GM21576 (cell line): ENCODE measurements at regions not wholly inside any gene's neighbourhood (a gene's known extent, or its start where the extent isn't known, plus 50 kb on each side); places are given as distances from the start of the nearest gene placed in this dataset.

ENCODE experiments used
- ATAC-seq: cut with Tn5 transposase; IDR thresholded peaks from one replicate; pipeline ENCODE4 v1.9.1; 2021; ENCODE audit warnings: mild to moderate bottlenecking, moderate library complexity; ENCODE audit not compliant: unreplicated experiment

DNA sequence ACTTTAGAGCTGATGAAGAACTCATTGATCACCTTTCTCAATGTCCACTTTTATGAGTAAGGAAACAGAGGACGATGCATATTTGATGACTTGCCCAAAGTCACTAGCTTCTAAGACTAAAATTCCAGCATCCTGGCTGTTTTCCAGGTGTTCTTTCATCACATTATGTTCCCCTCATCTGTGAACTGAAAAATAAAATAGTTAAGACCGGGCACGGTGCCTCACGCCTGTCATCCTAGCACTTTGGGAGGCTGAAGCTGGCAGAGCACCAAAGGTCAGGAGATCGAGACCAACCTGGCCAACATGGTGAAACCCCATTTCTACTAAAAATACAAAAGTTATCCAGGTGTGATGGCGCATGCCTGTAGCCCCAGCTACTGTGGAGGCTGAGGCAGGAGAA lies 297.5 kb downstream of the DUSP10 start:
- no peak for ATAC-seq

DNA sequence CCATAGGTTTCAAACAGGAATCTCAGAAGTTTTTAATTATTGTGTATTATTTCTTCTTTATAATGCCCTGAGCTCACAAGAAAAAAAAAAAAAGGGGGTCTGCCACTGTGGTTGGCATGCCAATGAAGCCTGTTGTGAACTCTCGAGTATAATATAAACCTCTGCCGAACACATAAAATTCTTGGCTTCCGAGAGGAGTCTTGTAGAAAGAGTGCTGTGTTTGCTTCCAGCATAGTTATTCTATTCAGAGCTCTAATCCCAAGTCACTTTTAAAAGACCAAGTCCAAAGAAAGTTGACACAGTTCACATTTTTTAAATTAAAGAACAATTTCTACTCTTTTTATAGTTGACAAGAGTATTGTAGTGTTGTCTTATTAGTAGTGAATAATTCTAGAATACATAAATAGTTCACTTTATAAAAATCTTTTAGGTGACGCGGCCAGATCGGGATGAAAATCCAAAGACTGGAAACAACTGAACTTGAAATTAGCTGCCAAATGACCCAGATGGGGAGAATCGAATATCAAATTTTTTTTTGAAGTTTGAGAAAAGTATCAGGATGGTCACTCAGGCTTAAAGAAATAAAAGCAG lies 293.2 kb downstream of the DUSP10 start:
- ATAC-seq, result no peak

DNA sequence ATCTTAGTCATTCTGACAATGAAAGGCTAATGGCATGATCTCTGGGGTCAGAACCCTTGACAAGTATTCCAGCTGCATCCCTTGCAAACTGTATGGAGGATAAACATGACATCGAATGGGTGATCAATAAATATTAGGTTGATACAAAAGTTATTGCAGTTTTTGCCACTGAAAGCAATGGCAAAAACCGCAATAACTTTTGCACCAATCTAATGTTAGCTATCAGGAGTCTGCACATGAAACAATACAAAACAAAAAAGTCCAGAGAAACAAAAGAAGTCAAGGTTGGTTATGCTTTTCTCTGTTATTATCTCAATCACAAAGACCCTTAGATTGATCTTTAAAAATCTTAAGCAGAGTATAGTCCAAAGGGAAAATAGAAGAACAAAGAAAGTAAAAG lies 292.7 kb downstream of the DUSP10 start:
- ATAC-seq, result no peak

DNA sequence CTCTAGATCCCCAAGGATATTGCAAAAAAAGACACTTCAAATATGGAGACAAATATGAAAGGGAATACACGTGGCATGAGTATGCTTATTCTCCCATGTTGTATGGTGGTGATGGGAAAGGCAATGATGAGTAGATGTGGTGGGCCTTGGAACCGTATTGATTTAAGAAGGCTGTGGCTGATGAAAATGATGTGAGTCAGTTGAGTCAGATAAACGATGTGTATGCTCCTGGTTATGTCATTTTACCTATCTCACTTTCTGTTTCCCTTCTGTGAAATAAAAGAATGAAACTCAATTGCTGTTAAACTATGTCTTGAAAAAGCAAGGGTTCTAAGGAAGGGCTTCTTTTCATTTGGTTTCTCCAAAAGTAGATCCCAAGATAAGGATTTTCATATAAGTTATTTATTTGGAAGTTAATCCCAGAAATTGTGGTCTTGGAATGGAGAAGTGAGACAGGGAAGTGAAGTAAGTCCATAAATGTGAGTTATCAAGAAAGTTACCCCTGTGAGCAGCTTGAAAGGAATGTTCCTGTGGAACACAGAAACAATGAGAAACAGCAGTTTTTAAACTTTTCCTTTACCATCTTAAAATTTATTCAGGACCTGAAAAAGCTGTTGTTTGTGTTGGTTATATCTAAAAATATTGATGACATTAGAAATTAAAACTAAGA lies 292.0 kb downstream of the DUSP10 start:
- ATAC-seq, result no peak

DNA sequence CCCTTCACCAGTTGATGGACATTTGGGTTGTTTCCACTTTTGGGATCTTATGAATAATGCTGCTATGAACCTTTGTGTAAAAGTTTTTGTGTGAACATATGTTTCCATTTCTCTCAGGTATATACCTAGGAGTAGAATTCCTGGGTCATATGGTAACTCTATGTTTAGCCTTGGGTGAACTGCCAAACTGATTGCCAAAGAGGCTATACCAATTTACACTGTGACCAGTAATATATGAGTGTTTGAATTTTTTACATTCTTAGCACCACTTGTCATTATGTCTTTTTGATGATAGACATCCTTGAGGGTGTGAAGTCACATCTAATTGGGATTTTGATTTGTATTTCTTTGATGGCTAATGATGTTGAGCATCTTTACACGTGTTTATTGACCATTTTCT lies 290.1 kb downstream of the DUSP10 start:
- no peak for ATAC-seq

DNA sequence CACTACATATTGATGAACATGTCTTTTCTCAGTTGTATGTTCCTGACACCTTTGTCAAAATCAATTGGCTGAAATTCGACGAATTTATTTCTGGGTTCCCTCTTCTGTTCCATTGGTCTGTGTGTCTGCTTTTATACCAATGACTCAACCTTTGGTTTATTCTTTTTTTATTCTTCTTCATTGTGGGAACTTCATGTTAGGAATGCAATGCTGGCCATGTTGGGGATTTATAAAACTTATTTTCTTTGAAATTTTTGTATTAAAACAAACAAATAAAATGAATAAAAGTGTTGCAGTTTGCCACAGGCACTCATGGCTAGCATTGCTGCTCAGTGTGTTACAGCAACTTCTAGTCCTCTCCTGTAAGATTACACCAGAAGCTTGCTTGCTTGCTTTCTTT lies 287.8 kb downstream of the DUSP10 start:
- no peak for ATAC-seq

DNA sequence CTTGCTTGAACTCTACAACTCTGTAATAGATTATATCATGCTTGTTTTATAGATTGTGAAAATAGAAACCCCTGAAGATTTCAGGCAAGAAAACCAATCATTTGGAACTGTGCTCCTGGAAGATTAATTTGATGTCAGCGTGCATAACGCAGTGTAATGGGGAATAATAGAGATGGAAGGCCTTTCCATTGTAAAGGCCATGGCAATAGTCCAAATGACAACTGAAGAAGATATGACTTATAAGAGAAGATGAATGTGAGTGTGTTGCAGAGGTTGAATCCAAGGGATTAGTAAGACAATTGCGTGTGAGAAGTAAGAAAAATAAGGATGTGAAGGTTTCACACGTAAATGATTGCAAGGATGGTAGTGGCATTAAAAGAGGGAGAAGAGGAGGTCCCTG lies 285.0 kb downstream of the DUSP10 start:
- no peak for ATAC-seq

DNA sequence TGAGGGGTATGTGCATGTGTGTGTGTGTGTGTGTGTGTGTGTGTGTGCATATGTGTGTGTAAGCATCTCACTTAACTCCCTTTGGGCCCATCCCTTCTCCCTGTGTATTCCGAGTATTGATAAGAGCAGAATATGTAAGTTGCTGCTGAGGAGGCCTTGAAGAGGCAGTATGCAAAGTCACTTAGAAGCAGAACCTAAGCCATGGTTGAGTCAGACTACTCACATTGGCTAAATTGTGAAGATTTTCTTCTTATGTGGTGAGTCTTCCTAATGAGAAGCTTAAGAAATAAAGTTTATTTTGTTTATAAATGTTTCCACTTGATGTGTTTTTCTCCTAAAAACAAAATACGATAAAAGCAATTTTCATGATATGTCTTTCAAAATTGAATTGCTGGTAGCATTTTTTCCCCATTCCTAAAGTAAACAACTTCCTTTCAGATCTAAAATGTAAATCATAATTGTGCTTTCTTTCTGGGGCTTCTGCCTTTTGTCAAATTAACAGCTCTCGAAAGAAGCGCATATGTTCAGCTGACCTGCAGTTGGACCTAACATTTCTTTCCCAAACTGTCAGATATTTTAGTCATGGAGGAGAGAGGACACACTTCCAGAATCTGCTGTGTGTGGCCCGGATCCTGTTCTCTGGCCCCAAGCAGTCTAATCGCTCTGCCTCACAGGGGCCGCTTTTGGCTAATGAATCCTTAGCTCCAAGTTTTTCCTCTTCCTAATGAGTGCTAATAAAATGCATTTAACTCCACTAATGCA lies 284.0 kb downstream of the DUSP10 start:
- no peak for ATAC-seq

DNA sequence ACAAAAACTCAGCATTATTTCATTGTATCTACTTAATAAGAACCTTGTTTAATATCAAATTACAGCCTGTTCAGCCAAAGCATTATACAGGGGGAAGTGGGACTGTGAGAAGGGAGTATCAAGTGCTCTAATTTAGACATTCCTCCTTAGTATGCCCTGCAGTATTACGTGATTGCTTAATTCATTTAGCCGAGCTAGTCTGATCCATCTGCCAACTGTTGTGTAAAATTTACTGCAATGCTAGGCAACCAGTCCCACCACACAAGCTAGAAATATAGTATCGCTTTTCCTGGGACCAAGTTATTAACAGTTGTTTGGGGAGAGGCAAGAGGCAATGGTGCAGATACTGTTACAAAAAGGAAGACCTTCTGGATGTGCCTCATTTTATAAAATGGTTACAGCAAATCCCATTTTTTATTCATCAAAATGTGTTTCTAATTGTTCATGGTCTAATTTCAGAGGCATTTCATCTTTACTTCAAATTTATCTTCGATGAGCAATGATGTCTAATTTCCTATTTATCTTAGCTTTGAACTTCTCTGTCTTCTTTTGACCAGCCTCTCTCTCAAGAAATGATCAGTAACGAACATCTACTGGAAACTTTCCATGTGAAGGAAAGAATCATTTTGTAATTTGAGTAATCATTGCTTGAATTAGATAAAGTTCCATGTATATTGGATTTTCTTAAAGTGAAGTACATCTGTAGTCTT lies 283.3 kb downstream of the DUSP10 start:
- ATAC-seq, result no peak

DNA sequence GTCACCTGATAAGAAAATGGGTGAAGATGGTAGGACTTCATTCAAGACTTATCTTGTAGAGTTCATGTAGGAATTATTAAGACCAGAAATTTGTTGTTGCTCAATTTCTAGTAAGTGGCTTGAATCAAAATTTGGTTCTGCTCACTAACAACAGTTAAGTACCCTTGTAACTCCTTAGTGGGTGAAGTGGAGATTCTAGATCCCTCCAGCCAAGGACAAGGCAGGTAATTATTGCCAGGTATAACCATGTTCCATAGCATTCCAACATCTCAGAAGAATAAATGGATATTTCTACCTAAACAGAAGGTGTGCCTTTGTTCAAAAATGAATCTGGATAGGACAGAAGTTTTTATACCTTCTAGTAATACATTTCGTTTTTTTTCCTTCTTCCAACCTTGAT lies 282.3 kb downstream of the DUSP10 start:
- no peak for ATAC-seq

DNA sequence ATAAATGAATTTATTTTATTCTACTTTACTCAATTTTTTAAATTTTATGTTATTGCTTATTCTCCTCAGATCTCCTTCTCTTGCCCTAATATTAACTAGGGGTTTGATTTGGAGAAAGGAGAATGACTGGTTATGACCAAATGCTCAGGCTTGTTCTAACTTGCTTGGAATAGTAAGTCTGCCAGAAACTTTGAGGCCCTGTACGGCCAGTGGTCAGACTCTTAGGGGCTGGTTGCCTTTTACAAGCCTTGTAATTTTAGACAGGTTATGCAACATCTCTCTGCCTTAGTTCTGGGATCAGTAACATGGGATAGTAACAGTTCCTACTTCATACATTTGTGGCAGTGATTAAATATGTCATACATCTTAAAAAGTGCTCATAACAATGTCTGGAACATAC lies 279.5 kb downstream of the DUSP10 start:
- no peak for ATAC-seq

DNA sequence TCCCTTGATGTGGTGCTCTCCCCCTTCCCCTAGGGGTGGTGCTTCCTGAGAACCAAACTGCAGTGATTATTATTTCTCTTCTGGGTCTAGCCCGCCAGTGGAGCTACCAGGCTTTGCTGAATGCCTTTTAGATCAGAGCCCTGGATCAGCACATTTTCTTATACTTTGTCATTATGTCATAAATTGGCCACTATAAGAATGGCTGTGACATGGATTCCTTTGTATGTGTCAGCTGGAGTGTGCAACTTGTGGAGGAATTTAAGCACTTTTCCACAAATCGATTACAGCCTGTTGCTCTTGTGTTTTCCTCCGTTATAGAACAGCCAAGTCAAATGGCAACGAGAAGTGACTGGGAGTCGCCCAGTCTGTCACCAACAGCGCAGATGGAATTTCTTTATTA lies 273.3 kb downstream of the DUSP10 start:
- ATAC-seq, result no peak

DNA sequence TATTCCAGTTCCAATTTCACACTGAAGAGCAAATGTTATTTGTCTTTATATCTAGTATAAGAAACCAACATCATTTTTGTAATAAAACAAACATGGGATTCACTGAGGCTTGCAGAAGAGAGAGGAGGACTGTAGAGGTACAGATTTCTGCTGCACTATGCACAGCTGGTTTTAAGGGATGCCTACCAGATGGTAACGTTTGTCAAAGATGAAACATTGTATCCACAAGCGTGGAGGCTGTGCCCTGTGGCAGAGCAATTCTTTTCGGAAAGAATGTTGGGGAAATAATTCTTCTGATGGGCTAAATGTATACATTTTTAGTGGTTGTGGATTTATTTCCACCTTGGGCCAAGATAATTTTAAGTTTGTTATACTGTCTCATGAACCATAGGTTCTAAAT lies 272.4 kb downstream of the DUSP10 start:
- ATAC-seq, result no peak

DNA sequence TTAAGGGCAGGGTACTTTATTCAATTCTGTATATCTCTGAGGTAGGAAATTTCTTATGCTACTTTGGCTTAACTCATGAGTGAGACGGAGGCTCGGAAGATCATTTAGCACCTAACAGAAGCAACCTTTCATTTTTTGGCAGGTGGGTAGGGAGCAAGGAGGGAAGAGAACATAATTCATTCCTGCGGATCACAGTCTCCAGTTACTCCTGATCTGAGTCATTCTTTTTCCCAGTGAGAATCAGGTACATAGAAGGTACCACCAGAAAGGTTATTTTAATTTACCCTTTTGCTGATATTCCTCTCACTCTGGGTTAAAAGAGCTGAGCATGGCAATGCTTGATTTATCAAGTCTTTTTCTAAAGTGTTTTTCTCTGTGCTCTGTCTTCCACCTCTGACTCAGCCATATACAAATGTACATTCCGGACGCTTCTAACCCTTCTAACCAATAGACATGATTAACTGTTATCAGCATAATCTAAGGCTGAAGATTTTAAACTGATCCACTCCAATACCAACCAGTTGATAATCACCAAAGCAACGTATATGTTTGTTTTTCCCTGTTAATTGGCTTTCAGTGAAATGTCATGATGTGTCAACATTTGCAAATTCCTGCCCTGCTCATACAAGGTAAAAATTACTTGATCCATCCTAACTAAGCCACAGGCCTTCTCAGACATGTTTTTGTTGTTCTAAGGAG lies 271.7 kb downstream of the DUSP10 start:
- no peak for ATAC-seq

DNA sequence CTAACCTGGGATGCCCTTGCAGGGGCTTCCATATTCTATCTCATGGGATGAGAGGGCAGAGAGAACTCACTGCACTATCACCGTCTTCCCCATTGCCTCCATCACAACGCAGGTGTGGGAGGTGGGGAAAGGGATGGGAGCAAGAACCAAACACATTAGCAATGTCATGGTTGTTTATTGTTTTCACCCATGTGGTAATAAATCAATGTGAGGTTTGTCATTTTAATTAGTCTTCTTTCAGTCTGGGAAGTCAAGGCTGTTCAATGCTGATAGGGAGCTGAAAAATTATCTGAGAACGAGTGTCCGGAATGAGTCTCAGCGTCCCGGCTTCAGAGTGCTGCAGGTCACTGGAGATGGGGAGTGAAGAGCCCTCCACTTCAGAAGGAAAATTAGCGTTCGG lies 268.5 kb downstream of the DUSP10 start:
- ATAC-seq, result no peak

DNA sequence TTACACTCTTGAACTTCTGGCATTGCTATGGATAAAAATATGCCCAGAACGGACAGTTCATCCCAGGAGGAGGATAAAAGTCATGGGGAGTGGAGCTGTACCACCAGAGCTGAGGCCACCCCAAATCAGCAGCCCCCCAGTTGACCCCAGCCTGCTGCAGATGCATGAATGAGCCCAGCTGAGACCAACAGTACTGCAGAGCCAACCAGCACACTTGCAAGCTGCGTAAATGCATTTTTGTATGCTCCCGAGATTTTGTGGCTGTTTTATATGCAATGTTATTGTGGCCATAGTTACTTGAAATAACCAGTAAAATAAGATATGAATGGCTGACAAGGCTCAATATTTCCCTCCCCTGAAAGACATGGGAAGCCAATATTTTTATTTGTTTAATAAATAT lies 264.6 kb downstream of the DUSP10 start:
- ATAC-seq, result no peak

DNA sequence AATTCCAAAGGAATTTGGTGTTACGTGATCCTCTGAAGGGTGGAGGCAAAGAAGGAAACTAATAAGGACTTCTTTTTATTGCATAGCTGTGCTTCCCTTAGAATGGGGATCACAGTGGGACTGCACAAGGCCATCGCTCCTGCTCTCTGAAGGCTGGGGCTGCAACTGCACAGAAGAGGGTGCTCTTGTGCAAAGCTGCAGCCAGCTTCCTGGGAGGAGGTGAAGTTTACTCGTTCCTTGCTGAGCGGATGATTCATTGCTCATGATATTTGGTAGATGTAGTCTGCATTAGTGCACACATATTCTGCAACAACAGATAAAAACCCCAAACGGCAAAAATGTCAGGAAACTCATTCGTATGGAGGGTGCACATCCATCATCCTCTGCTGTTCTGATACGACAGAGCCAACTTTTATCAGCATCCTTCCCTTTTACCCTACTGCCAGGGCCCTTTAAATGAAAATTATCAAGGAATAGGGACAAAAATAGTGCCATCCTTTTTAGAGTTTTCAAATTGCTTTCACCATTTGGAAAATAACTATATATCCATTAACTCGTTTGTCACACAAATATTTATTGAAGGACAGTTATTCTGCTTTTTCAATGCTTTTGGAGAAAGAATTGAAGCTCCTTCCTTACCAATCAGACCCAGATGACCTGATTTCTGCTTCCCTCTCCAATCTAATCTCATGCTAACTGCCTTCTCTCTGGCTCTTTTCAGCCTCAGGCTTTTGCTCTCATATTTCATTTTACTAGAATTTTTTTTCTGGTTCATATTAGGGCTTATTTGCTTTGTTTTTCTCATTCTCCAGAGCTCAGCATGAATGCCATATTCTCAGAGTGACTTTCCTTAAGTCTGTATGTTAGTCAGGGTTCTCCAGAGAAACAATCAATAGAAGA lies 263.6 kb downstream of the DUSP10 start:
- peak; percentile 96 for ATAC-seq

DNA sequence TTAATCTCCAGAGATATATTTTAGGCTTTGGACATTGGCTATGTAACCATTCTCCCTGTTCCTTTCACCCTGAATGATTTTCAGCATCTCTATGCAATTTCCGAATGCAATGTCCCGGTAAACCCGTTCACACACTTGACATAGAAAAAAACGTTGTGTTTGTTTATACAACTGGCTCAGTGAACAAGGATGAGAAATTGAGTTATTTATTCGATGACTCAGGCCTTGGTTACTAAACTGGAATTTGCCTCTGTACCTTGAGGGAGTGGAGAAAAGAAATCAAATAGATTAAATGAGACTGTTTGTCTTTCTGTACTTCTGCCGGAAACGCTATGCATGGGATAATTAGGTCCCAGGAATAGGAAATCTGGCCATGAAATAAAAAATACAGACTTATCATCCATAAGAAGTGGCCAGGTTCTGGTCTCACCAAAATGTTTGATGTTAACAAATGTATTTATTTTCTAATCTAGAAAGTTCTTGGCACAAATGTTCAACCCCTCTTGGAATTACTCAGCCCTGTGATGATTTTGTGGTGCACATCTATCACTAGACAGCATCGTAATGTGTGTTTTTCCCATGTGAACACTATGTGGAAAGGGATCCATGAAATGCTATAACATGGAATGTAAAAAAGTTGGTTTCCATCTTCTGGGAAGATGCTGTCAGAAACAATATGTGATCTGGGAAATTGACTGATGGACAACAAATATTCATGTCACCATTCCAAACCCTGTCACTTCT lies 253.9 kb downstream of the DUSP10 start:
- ATAC-seq, result no peak

DNA sequence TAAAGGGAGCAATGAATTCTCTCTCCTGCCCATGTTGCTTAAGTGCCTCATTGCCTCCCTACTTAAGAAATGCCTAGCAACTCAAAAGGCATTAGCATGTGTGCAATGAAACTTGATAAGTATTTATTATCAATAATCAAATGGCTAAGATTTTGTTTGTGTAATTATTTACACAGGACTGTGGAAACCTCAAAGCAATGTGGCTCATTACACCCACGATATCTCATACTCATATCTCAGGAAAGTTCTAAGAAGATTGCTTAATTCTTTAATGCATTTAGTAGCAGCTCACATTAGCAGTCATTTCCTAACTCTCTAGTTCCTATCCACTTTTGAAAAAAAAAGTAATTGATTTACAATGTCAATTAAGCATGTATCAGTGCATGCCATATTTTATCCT lies 253.3 kb downstream of the DUSP10 start:
- ATAC-seq, result no peak
